Activated CD4-positive, CD25-positive, alpha-beta regulatory T cell treated with anti-CD3 and anti-CD28 coated beads, Interleukin-2, amount 50 U/mL, for 16 hours (primary cell): ENCODE measurements at regions not wholly inside any gene's neighbourhood (a gene's known extent, or its start where the extent isn't known, plus 50 kb on each side); places are given as distances from the start of the nearest gene placed in this dataset.

Experiments used
- DNase-seq: peaks from one replicate; pipeline ENCODE4 v3.0.0-alpha.2; 2020; ENCODE audit warnings: low read depth, low spot score

GRCh38 chr10:111885046-111885445, 298.5 kb downstream of the GPAM start:
- no peak for DNase-seq

GRCh38 chr10:111885919-111886318, 297.6 kb downstream of the GPAM start:
- DNase-seq: no peak

GRCh38 chr10:111887266-111887665, 296.3 kb downstream of the GPAM start:
- no peak for DNase-seq

GRCh38 chr10:111890046-111890445, 293.5 kb downstream of the GPAM start:
- no peak for DNase-seq

GRCh38 chr10:111916011-111916410, 267.6 kb downstream of the GPAM start:
- DNase-seq: no peak

GRCh38 chr10:111921821-111922220, 261.7 kb downstream of the GPAM start:
- DNase-seq: no peak

- DNase-seq: no peak
Measured at GRCh38 chr10:111923032-111923431, 260.5 kb downstream of the GPAM start.

- DNase-seq: no peak
Measured at GRCh38 chr10:111926286-111926685, 257.3 kb downstream of the GPAM start.

- DNase-seq: no peak
Measured at GRCh38 chr10:111933937-111934336, 249.6 kb downstream of the GPAM start.

GRCh38 chr10:111934931-111935330, 248.6 kb downstream of the GPAM start:
- DNase-seq: no peak

- no peak for DNase-seq
Measured at GRCh38 chr10:111936143-111936542, 247.4 kb downstream of the GPAM start.

- DNase-seq: no peak
Measured at GRCh38 chr10:111944331-111944730, 239.2 kb downstream of the GPAM start.

- DNase-seq: no peak
Measured at GRCh38 chr10:111953949-111954348, 229.6 kb downstream of the GPAM start.

GRCh38 chr10:111954386-111954785, 229.2 kb downstream of the GPAM start:
- DNase-seq: no peak

- no peak for DNase-seq
Measured at GRCh38 chr10:111956841-111957240, 226.7 kb downstream of the GPAM start.

- no peak for DNase-seq
Measured at GRCh38 chr10:111962951-111963350, 220.6 kb downstream of the GPAM start.

- no peak for DNase-seq
Measured at GRCh38 chr10:111967116-111967515, 216.4 kb downstream of the GPAM start.

GRCh38 chr10:111967547-111967946, 216.0 kb downstream of the GPAM start:
- no peak for DNase-seq

GRCh38 chr10:111968647-111969046, 214.9 kb downstream of the GPAM start:
- DNase-seq: no peak

- DNase-seq: no peak
Measured at GRCh38 chr10:111970111-111970510, 213.5 kb downstream of the GPAM start.

- DNase-seq: no peak
Measured at GRCh38 chr10:111972109-111972508, 211.5 kb downstream of the GPAM start.

- no peak for DNase-seq
Measured at GRCh38 chr10:111973306-111973705, 210.3 kb downstream of the GPAM start.

GRCh38 chr10:111973826-111974225, 209.7 kb downstream of the GPAM start:
- DNase-seq: no peak

- no peak for DNase-seq
Measured at GRCh38 chr10:111974325-111974724, 209.2 kb downstream of the GPAM start.

- no peak for DNase-seq
Measured at GRCh38 chr10:111976557-111976956, 207.0 kb downstream of the GPAM start.
